NCI-H345 treated with DMSO at 0.1 percent for 48 hours (cell line): ENCODE measurements at regions not wholly inside any gene's neighbourhood (a gene's known extent, or its start where the extent isn't known, plus 50 kb on each side); places are given as distances from the start of the nearest gene placed in this dataset.

ENCODE experiments used
- DNase-seq: peaks from one replicate; lab custom pipeline; 2025; ENCODE audit not compliant: unreplicated experiment; lab: John Stamatoyannopoulos, UW

GRCh38 chr12:40551466-40551865 lies 140.8 kb upstream of the CNTN1 start:
- no peak for DNase-seq

DNA sequence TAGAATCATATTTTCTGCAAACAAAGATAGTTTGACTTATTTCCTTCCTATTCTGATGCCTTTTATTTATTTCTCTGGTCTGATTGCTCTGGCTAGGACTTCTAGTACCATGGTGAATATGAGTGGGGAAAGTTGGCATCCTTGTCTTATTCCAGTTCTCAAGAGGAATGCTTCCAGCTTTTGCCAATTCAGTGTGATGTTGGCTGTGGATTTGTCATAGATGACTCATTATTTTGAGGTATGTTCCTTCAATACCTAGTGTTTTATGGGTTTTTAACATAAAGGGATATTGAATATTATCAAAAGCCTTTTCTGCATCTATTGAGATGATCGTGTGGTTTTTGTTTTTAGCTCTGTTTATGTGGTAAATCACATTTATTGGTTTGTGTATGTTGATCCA lies 139.4 kb upstream of the CNTN1 start:
- DNase-seq = no peak

GRCh38 chr12:40557980-40558379 lies 134.3 kb upstream of the CNTN1 start:
- DNase-seq = no peak

DNA sequence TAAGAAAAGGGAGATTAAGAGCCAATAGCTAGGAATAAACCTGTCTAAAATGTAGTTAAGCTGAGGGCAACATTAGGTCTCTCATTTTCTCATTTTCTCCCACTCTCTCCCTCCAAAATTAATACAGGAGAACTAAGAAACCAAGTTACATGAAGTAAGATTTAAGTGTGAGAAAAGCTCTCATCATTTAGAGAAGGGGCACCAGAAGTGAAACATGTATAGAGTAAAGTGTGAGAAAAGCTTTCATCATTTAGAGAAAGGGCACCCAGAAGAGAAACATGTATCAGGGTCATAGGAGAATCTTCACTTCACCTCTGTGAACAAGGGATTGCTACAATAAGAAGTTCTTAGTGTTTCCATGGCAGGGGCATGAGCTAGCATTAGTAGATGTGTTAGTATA lies 132.4 kb upstream of the CNTN1 start:
- DNase-seq = no peak

DNA sequence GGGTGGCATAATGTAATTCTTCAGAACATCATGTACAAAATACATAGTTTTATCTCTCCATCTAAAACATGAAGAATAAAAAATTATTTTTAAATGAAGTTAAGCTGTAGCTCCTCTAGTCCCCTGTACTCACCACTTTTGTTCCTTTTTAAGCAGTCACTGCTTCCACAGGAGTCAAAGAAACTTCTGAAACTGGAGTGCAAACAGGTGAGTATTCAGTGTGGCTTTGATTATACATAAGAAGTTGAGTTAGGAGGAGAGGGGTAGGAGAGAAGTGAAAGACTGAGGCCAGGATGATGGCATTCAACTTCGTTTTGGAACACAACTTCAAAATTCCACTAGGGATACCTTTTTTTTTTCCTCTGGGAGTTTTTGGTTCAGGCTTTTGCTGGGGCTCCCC lies 131.4 kb upstream of the CNTN1 start:
- DNase-seq = no peak

DNA sequence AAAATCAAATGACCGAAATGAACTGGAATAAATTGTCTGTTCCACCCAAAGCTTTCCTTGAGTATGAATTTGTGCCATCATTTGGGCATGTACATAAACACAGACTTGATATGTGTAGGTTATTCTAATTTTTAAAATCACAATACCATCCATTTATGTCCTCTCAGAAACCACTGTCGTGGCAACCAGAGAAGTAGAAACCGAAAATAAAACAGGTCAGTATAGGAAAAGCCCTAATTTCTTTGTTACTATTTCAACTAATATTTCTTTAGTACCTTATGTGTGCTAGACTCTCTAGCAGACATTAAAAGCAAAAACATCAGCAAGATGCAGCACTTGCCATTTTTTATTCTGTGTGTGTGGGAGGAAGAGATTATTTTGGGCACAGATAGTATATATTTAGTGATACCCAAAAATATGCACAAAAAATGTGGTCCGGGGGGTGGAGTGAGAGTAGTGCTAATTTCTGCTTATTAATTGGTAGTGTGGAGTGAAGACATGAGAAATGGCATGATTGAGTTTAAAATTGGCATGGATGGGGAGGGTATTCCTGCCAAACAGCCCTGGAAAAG lies 130.8 kb upstream of the CNTN1 start:
- DNase-seq = no peak

- DNase-seq = no peak
These were observed 127.1 kb upstream of the CNTN1 start for GRCh38 chr12:40565029-40565633.

- DNase-seq = no peak
These were observed 126.0 kb upstream of the CNTN1 start for GRCh38 chr12:40566271-40566670.

GRCh38 chr12:40569626-40570179 lies 122.5 kb upstream of the CNTN1 start:
- DNase-seq = no peak

GRCh38 chr12:40573024-40573423 lies 119.2 kb upstream of the CNTN1 start:
- no peak for DNase-seq

GRCh38 chr12:40575987-40576386 lies 116.3 kb upstream of the CNTN1 start:
- no peak for DNase-seq

DNA sequence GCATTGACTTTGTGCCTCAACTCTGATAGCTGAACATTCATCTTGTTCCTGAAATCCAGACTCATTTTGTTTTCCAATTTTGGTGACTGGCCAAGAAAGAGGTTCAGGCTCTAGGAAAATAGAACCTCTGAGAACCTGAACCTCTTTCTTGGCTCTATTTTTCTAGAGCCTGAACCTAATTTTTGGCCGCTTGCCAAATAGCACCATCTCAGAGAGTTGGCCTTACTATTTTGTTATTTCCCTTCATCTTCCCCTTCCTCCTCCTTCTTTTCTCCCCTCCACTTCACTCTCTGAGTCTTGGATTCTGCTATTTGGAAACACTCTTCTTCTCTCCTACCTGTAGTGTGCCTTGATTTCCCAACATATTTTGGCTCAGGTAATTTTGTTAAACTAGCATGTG lies 114.4 kb upstream of the CNTN1 start:
- no peak for DNase-seq

- DNase-seq = no peak
These were observed 112.6 kb upstream of the CNTN1 start for GRCh38 chr12:40579687-40580086.

DNA sequence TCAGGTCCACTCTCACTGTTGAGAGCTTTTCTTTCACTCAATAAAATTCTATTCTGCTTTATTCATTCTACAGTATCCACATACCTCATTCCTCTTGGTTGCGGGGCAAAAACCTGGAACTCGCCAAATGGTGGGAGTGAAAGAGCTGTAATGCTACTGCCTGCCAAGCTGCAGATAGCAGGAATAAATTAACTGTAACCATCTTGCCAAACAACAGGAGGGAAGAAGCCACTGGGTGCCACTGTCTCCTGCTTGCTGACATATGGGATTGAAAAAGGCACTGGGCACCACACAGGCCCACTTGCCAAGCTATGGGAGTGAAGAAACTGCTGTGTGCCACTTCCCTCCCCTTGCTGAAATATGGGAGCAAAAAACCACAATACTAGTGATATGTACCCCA lies 111.9 kb upstream of the CNTN1 start:
- no peak for DNase-seq

DNA sequence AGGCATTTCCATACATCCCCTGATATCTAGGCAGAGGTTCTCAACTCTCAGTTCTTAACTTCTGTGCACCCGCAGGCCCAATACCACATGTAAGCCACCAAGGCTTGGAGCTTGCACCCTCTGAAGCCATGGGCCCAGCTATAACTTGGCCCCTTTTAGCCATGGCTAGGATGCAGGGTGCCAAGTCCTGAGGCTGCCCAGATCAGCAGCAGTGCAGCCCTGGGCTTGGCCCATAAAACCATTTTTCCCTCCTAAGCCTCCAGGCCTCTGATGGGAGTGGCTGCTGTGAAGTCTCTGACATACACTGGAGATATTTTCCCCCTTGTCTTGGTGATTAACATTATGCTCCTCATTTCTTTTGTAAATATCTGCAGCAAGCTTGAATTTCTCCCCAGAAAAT lies 110.3 kb upstream of the CNTN1 start:
- no peak for DNase-seq

GRCh38 chr12:40583743-40584142 lies 108.5 kb upstream of the CNTN1 start:
- DNase-seq = no peak

GRCh38 chr12:40584763-40585162 lies 107.5 kb upstream of the CNTN1 start:
- DNase-seq = no peak

- no peak for DNase-seq
These were observed 105.4 kb upstream of the CNTN1 start for GRCh38 chr12:40586823-40587222.

- no peak for DNase-seq
These were observed 104.8 kb upstream of the CNTN1 start for GRCh38 chr12:40587421-40587820.

DNA sequence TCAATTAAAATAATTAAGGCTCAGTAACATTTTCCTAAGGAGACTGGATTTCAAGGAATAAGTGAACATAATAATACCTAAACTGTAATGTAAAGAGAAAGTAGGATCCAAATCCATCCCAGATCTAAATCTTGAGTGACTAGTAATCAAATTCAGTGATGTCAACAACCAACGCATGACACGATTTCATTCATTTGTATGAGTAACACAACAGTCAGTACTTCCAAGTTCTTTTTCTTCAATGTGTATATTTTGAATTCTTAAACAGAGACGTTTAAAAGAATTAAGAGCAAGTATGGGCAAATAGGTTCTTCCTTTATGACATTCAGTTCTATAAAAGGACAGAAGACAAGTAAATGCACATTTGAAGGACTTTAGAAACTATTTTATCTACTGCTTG lies 104.3 kb upstream of the CNTN1 start:
- DNase-seq = no peak

DNA sequence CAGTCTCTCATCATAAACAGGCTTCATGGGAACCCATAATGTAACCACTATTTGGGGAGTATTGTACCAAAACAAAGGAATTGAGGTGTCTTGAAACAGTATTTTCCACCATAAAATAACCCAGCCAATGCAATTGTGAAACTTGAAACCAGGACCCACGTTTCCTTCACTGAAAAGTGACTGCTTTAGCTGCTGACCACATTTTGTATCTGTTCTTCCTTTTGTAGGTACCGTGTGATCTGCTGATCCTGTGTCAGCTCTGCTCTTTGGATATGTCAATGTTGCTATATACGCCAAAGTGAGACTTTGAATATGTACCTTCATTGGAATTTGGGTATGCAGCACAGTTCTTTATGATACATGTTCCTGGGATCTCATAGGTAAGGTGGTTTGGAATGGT lies 95.1 kb upstream of the CNTN1 start:
- DNase-seq = no peak

DNA sequence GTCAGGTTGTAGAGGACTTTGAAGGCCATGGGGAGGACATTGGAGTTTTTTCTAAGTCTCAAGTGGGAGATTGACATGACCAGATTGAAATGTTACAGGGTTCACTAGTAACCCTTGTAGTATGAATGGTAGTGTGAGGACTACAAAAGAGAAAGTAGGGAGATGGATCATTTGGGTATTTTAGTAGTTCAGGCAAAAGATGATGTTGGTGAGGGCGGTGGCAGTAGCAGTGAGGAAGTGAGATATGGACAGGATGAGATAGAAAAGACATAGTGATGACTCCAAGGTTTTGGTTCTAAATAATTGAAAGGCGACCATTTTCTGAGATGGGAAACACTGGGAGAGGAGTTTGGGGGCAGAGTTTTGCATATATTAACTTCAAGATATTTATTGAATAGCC lies 94.2 kb upstream of the CNTN1 start:
- no peak for DNase-seq

GRCh38 chr12:40602562-40602961 lies 89.7 kb upstream of the CNTN1 start:
- no peak for DNase-seq
